ENCODE measurements at regions not wholly inside any gene's neighbourhood (a gene's known extent, or its start where the extent isn't known, plus 50 kb on each side); places are given as distances from the start of the nearest gene placed in this dataset.

DNA sequence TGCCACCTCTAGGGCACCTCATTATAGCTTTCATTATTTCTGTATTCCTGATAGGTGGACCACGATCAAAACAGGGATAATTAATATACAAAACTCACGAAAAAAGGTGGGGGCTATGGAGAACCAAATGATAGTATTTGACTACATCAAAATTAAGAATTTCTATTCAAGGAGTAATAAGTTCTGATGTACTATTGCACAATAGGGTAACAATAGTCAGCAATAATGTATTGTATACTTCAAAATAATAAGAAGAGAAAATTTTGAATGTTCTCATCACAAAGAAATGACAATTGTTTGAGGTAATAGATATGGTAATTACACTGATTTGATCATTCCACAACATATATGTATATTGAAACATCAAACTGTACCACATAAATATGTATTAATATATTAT lies 327.3 kb upstream of the TRAM1L1 start:
- TF ChIP-seq CTCF (conservative IDR thresholded peaks at IDR 0.05; ENCODE audit: low read depth, low read length) (no peak), EZH2 (IDR thresholded peaks at IDR 0.05; ENCODE audit: low read length, unreplicated experiment) (no peak), EZH2phosphoT487 (IDR thresholded peaks at IDR 0.05; ENCODE audit: borderline replicate concordance, low read length) (no peak)

Measured in PC-3 (cell line).